ENCODE measurements at regions not wholly inside any gene's neighbourhood (a gene's known extent, or its start where the extent isn't known, plus 50 kb on each side); places are given as distances from the start of the nearest gene placed in this dataset.

GRCh38 chr13:90008707-90009149, 1338.8 kb upstream of the MIR17HG start:
- Histone ChIP-seq H3K9me3 (no peaks in the 10 kb centered on the region), H3K4me1 (no peaks in the 10 kb centered on the region), H3K36me3 (no peaks in the 10 kb centered on the region), H3K27me3 (no peaks in the 10 kb centered on the region), H3K4me3 (no peak overlapping the region), H3K27ac (no peak overlapping the region)
- DNase-seq, result no peak
- WGBS, 2 donors, result 64 to 66% methylated on average over 7 of the region's 7 CpGs
- intact Hi-C loops (cut with DNase I), result no loop called here
- TF ChIP-seq CTCF (IDR thresholded peaks at IDR 0.05) (no peak), POLR2A (IDR thresholded peaks at IDR 0.05) (no peak)

- WGBS, 2 donors, result 52 to 68% methylated on average over 1 of the region's 1 CpG
- TF ChIP-seq CTCF (IDR thresholded peaks at IDR 0.05), result no peak
- DNase-seq, result no peak
- H3K36me3 ChIP-seq, result no peaks in the 10 kb centered on the region
- intact Hi-C loops (cut with DNase I), result no loop called here
- no peak overlapping the region for H3K4me3 ChIP-seq
- H3K27ac ChIP-seq, result no peak overlapping the region
- H3K4me1 ChIP-seq, result no peaks in the 10 kb centered on the region
- no peaks in the 10 kb centered on the region for H3K27me3 ChIP-seq
- H3K9me3 ChIP-seq, result no peaks in the 10 kb centered on the region
Observed at GRCh38 chr13:90014038-90014437, 1333.4 kb upstream of the MIR17HG start.

- no peaks in the 10 kb centered on the region for H3K27me3 ChIP-seq
Observed at GRCh38 chr13:90015565-90016507, 1331.7 kb upstream of the MIR17HG start.

GRCh38 chr13:90016688-90017087, 1330.8 kb upstream of the MIR17HG start:
- H3K36me3 ChIP-seq, result no peaks in the 10 kb centered on the region
- no peak overlapping the region for H3K4me3 ChIP-seq
- WGBS, 2 donors, result 73 to 75% methylated on average over 1 of the region's 1 CpG
- H3K9me3 ChIP-seq, result no peaks in the 10 kb centered on the region
- TF ChIP-seq CTCF (IDR thresholded peaks at IDR 0.05) (no peak), POLR2A (IDR thresholded peaks at IDR 0.05) (no peak)
- DNase-seq, result no peak
- no peaks in the 10 kb centered on the region for H3K27me3 ChIP-seq
- H3K4me1 ChIP-seq, result no peaks in the 10 kb centered on the region
- intact Hi-C loops (cut with DNase I), result no loop called here
- H3K27ac ChIP-seq, result no peak overlapping the region

More at GRCh38 chr13:90015565-90016507, 1331.7 kb upstream of the MIR17HG start:
- WGBS, 2 donors, result 29 to 36% methylated on average over 3 of the region's 3 CpGs
- Histone ChIP-seq H3K27ac (no peak overlapping the region), H3K36me3 (no peaks in the 10 kb centered on the region), H3K4me1 (no peaks in the 10 kb centered on the region), H3K9me3 (no peaks in the 10 kb centered on the region), H3K4me3 (no peak overlapping the region)
- TF ChIP-seq POLR2A (IDR thresholded peaks at IDR 0.05), result no peak
- TF ChIP-seq CTCF (IDR thresholded peaks at IDR 0.05), result no peak
- no peak for DNase-seq
- intact Hi-C loops (cut with DNase I), result no loop called here

GRCh38 chr13:90020536-90021070, 1326.9 kb upstream of the MIR17HG start:
- H3K27ac ChIP-seq, result no peak overlapping the region
- intact Hi-C loops (cut with DNase I), result no loop called here
- no peak overlapping the region for H3K4me3 ChIP-seq
- H3K36me3 ChIP-seq, result no peaks in the 10 kb centered on the region
- H3K27me3 ChIP-seq, result no peaks in the 10 kb centered on the region
- H3K4me1 ChIP-seq, result no peaks in the 10 kb centered on the region
- no peaks in the 10 kb centered on the region for H3K9me3 ChIP-seq
- 48 to 54% methylated on average over 3 of the region's 3 CpGs for WGBS, 2 donors
- TF ChIP-seq POLR2A (IDR thresholded peaks at IDR 0.05) (no peak), CTCF (IDR thresholded peaks at IDR 0.05) (no peak)
- DNase-seq, result no peak

Measured in esophagus squamous epithelium (tissue), 5 donors.